Keratinocyte (primary cell): ENCODE measurements at regions not wholly inside any gene's neighbourhood (a gene's known extent, or its start where the extent isn't known, plus 50 kb on each side); places are given as distances from the start of the nearest gene placed in this dataset.

Experiments used
- DNase-seq: peaks from one replicate; pipeline ENCODE4 v3.0.0-alpha.2; 2011; ENCODE audit warnings: low read depth, missing footprints, low spot score
- FAIRE-seq: peaks from 2 replicates; lab custom pipeline; 2011; peaks lifted over from hg19 to GRCh38; lab: Jason Lieb, UNC
- H2AFZ ChIP-seq: 2 replicates; pipeline ENCODE4 v1.6.0; 2012; ENCODE audit warnings: low read length, control low read depth, inconsistent platforms; ENCODE audit not compliant: control insufficient read depth
- H3K27ac ChIP-seq: 2 replicates; pipeline ENCODE4 v1.5.1; 2011; ENCODE audit warnings: low read length; ENCODE audit not compliant: control insufficient read depth, insufficient read depth
- H3K27me3 ChIP-seq: 3 replicates; pipeline ENCODE4 v1.6.0; 2011; ENCODE audit warnings: low read length; ENCODE audit not compliant: control insufficient read depth, insufficient read depth; ENCODE audit errors: extremely low read depth
- H3K36me3 ChIP-seq, 2 experiments: 2 replicates in 1 of 2; 3 replicates in 1 of 2; pipeline ENCODE4 v1.5.1; 2011; ENCODE audit warnings: low read length in 2 of 2, mild to moderate bottlenecking in 1 of 2; ENCODE audit not compliant: control insufficient read depth in 2 of 2, insufficient read depth in 2 of 2; ENCODE audit errors: extremely low read depth in 1 of 2
- H3K4me1 ChIP-seq: 3 replicates; pipeline ENCODE4 v1.5.1; 2011; ENCODE audit warnings: low read length; ENCODE audit not compliant: control insufficient read depth, insufficient read depth; ENCODE audit errors: extremely low read depth
- H3K4me2 ChIP-seq: 3 replicates; pipeline ENCODE4 v1.6.0; 2011; ENCODE audit warnings: low read depth, low read length; ENCODE audit not compliant: control insufficient read depth, insufficient read depth; ENCODE audit errors: extremely low read depth
- H3K4me3 ChIP-seq, 3 experiments: fragments of 200-600 bp in 1 of 3; sonication (generic) in 1 of 3; 2 replicates in 2 of 3; 3 replicates in 1 of 3; pipeline ENCODE4 v1.5.1; 2011 to 2016; ENCODE audit warnings: low read length in 3 of 3, mild to moderate bottlenecking in 3 of 3, control low read depth in 2 of 3, inconsistent platforms in 1 of 3, low read depth in 1 of 3, mixed read lengths in 1 of 3, mixed run types in 1 of 3, moderate library complexity in 1 of 3; ENCODE audit not compliant: control insufficient read depth in 2 of 3, insufficient read depth in 2 of 3; ENCODE audit errors: extremely low read depth in 1 of 3
- H3K79me2 ChIP-seq: 2 replicates; pipeline ENCODE4 v1.6.0; 2012; ENCODE audit warnings: low read length; ENCODE audit not compliant: control insufficient read depth, insufficient read depth
- H3K9ac ChIP-seq: 3 replicates; pipeline ENCODE4 v1.6.0; 2011; ENCODE audit warnings: low read length; ENCODE audit not compliant: control insufficient read depth, insufficient read depth; ENCODE audit errors: extremely low read depth
- H3K9me1 ChIP-seq: 3 replicates; pipeline ENCODE4 v1.6.0; 2011; ENCODE audit warnings: low read length; ENCODE audit not compliant: control insufficient read depth, insufficient read depth; ENCODE audit errors: extremely low read depth
- H3K9me3 ChIP-seq: 2 replicates; pipeline ENCODE4 v1.5.1; 2012; ENCODE audit warnings: low read depth, low read length; ENCODE audit not compliant: control insufficient read depth
- H4K20me1 ChIP-seq: 3 replicates; pipeline ENCODE4 v1.6.0; 2011; ENCODE audit warnings: low read length; ENCODE audit not compliant: control insufficient read depth, insufficient read depth; ENCODE audit errors: extremely low read depth
- EZH2 ChIP-seq: IDR thresholded peaks from one replicate; pipeline ENCODE4 v1.6.1; 2012; ENCODE audit warnings: inconsistent platforms, mild to moderate bottlenecking, low read length, moderate library complexity
- dilution Hi-C: fragments of 300-500 bp; cut with MboI; formaldehyde crosslinking; loops from one replicate; pipeline ENCODE4 v1.7.0; 2020; ENCODE audit warnings: low sequenced_read_pairs; ENCODE audit not compliant: extremely low pct_ligation_motif_present
- TF ChIP-seq, protein P1 (sequence below), 3 experiments: IDR thresholded peaks in 1 of 3; conservative IDR thresholded peaks in 1 of 3; optimal IDR thresholded peaks in 1 of 3; 2 replicates in 2 of 3; 3 replicates in 1 of 3; pipeline versions ENCODE3 to v1.5.1; 2011; ENCODE audit warnings: low read length in 3 of 3, mild to moderate bottlenecking in 3 of 3, moderate library complexity in 2 of 3, control low read depth in 1 of 3, inconsistent platforms in 1 of 3; ENCODE audit not compliant: insufficient read depth in 2 of 3; ENCODE audit errors: extremely low read depth in 1 of 3

GRCh38 chr7:15805891-15806290 is 119.4 kb upstream of the MEOX2 start:
- Histone ChIP-seq H3K36me3 (no peaks in the 10 kb centered on the region), H4K20me1 (no peaks in the 10 kb centered on the region), H3K4me3 (no peak overlapping the region), H3K9ac (no peak overlapping the region), H3K4me2 (no peak overlapping the region), H2AFZ (no peak overlapping the region), H3K79me2 (no peaks in the 10 kb centered on the region), H3K27me3 (no peaks in the 10 kb centered on the region), H3K9me3 (no peaks in the 10 kb centered on the region), H3K27ac (no peak overlapping the region), H3K4me1 (no peaks in the 10 kb centered on the region), H3K9me1 (no peaks in the 10 kb centered on the region)
- DNase-seq (no peak), FAIRE-seq (no peak)
- no peak for TF ChIP-seq EZH2
- TF ChIP-seq, protein P1, sequence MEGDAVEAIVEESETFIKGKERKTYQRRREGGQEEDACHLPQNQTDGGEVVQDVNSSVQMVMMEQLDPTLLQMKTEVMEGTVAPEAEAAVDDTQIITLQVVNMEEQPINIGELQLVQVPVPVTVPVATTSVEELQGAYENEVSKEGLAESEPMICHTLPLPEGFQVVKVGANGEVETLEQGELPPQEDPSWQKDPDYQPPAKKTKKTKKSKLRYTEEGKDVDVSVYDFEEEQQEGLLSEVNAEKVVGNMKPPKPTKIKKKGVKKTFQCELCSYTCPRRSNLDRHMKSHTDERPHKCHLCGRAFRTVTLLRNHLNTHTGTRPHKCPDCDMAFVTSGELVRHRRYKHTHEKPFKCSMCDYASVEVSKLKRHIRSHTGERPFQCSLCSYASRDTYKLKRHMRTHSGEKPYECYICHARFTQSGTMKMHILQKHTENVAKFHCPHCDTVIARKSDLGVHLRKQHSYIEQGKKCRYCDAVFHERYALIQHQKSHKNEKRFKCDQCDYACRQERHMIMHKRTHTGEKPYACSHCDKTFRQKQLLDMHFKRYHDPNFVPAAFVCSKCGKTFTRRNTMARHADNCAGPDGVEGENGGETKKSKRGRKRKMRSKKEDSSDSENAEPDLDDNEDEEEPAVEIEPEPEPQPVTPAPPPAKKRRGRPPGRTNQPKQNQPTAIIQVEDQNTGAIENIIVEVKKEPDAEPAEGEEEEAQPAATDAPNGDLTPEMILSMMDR (optimal IDR thresholded peaks at IDR 0.05 in 1 of 3, IDR thresholded peaks at IDR 0.05 in 1 of 3, conservative IDR thresholded peaks at IDR 0.05 in 1 of 3; ENCODE audit: extremely low read depth in 1 of 3, insufficient read depth in 2 of 3, low read length in 3 of 3) = no peak
- dilution Hi-C loops = no loop called here

DNA sequence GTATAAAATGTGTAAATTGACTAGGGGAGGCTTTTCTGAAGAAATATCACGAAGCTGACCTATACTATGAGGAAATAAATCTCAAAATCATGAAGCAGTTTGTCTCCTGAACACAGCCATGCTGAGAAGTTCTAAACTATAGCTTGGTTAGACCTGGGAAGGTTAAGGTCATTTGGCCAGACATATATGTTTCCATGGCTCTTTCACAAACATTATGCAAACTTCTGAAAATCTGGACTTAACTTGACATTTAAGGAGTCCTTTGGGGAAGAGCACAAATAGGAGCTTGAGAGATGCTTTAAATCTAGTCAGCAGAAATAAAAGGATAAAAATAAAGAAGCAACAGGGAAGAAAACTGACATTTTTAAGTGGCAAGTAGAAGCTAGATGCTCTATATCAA is 115.9 kb upstream of the MEOX2 start:
- DNase-seq = no peak
- Histone ChIP-seq H3K4me3 (no peak overlapping the region), H3K4me2 (no peak overlapping the region), H3K9ac (no peak overlapping the region), H4K20me1 (no peaks in the 10 kb centered on the region), H2AFZ (no peak overlapping the region), H3K9me3 (no peaks in the 10 kb centered on the region), H3K27ac (no peak overlapping the region), H3K9me1 (no peaks in the 10 kb centered on the region), H3K79me2 (no peaks in the 10 kb centered on the region), H3K36me3 (no peaks in the 10 kb centered on the region), H3K4me1 (no peaks in the 10 kb centered on the region), H3K27me3 (no peaks in the 10 kb centered on the region)
- TF ChIP-seq, protein P1 (optimal IDR thresholded peaks at IDR 0.05 in 1 of 3, IDR thresholded peaks at IDR 0.05 in 1 of 3, conservative IDR thresholded peaks at IDR 0.05 in 1 of 3; ENCODE audit: extremely low read depth in 1 of 3, insufficient read depth in 2 of 3, low read length in 3 of 3) = no peak
- TF ChIP-seq EZH2 = no peak
- FAIRE-seq = no peak
- dilution Hi-C loops = no loop called here
